GM23338 (cell line): ENCODE measurements at regions not wholly inside any gene's neighbourhood (a gene's known extent, or its start where the extent isn't known, plus 50 kb on each side); places are given as distances from the start of the nearest gene placed in this dataset.

Experiments
- ATAC-seq: fragments of 200-7000 bp; cut with Tn5 transposase; 3 replicates; pipeline ENCODE4 v1.9.1; 2020
- DNase-seq: peaks from one replicate; pipeline ENCODE4 v3.0.0-alpha.2; 2015; ENCODE audit warnings: low spot score
- H2AFZ ChIP-seq: fragments of 200-600 bp; sonication (generic); 2 replicates; pipeline ENCODE4 v1.8.0; 2016; ENCODE audit warnings: antibody characterized with exemption, mild to moderate bottlenecking, moderate library complexity
- H3F3A ChIP-seq: fragments of 200-600 bp; sonication (generic); replicated peaks from 2 replicates; pipeline ENCODE4 v1.8.0; 2017; ENCODE audit warnings: antibody characterized with exemption, mixed run types, low read depth
- H3K27ac ChIP-seq: fragments of 200-600 bp; sonication (generic); 2 replicates; pipeline ENCODE4 v1.6.1; 2016; ENCODE audit warnings: low read depth
- H3K27me3 ChIP-seq: fragments of 200-600 bp; sonication (generic); 2 replicates; pipeline ENCODE4 v1.8.0; 2016; ENCODE audit warnings: mild to moderate bottlenecking, mixed run types, moderate library complexity; ENCODE audit not compliant: insufficient read depth
- H3K36me3 ChIP-seq: fragments of 200-600 bp; sonication (generic); 2 replicates; pipeline ENCODE4 v1.8.0; 2016; ENCODE audit warnings: mild to moderate bottlenecking; ENCODE audit not compliant: insufficient read depth
- H3K4me1 ChIP-seq: fragments of 200-600 bp; sonication (generic); 2 replicates; pipeline ENCODE4 v1.8.0; 2016; ENCODE audit warnings: mild to moderate bottlenecking, moderate library complexity; ENCODE audit not compliant: insufficient read depth
- H3K4me2 ChIP-seq: fragments of 200-600 bp; sonication (generic); 2 replicates; pipeline ENCODE4 v1.7.1; 2017; ENCODE audit warnings: mixed run types
- H3K4me3 ChIP-seq: fragments of 200-600 bp; sonication (generic); 2 replicates; pipeline ENCODE4 v1.6.1; 2016; ENCODE audit warnings: mixed run types
- H3K79me2 ChIP-seq: fragments of 200-600 bp; sonication (generic); replicated peaks from 2 replicates; pipeline ENCODE4 v1.8.0; 2017; ENCODE audit warnings: mild to moderate bottlenecking; ENCODE audit not compliant: insufficient read depth
- H3K9me2 ChIP-seq: fragments of 200-600 bp; sonication (generic); 2 replicates; pipeline ENCODE4 v1.8.0; 2017; ENCODE audit not compliant: insufficient read depth
- H4K20me1 ChIP-seq: fragments of 200-600 bp; sonication (generic); replicated peaks from 2 replicates; pipeline ENCODE4 v1.8.0; 2017; ENCODE audit warnings: mild to moderate bottlenecking; ENCODE audit not compliant: insufficient read depth
- H3K27ac Mint-ChIP-seq: 2 replicates; pipeline ENCODE4 v1.8.0; 2020; ENCODE audit warnings: inconsistent platforms, mild to moderate bottlenecking, moderate library complexity, mixed read lengths
- H3K27me3 Mint-ChIP-seq: 3 replicates; pipeline ENCODE4 v1.8.0; 2022; ENCODE audit warnings: low read depth, mild to moderate bottlenecking, moderate library complexity, mixed read lengths, inconsistent platforms; ENCODE audit not compliant: insufficient read depth, poor library complexity
- H3K36me3 Mint-ChIP-seq: 3 replicates; pipeline ENCODE4 v1.8.0; 2021; ENCODE audit warnings: low read depth, mild to moderate bottlenecking, inconsistent platforms, moderate library complexity, mixed read lengths
- H3K4me1 Mint-ChIP-seq: 3 replicates; pipeline ENCODE4 v1.8.0; 2020; ENCODE audit warnings: mild to moderate bottlenecking, inconsistent platforms, mixed read lengths
- H3K4me3 Mint-ChIP-seq: 3 replicates; pipeline ENCODE4 v1.8.0; 2021; ENCODE audit warnings: moderate library complexity, mild to moderate bottlenecking, inconsistent platforms, mixed read lengths
- H3K9me3 Mint-ChIP-seq: 3 replicates; pipeline ENCODE4 v1.8.0; 2020; ENCODE audit warnings: moderate library complexity, mild to moderate bottlenecking, inconsistent platforms, mixed read lengths
- CREB1 ChIP-seq: fragments of 250-450 bp; sonication (Bioruptor Pico); IDR thresholded peaks from 2 replicates; pipeline ENCODE4 v1.5.0; 2020; ENCODE audit warnings: low read depth, mild to moderate bottlenecking, moderate library complexity
- CTCF ChIP-seq, 2 experiments: fragments of 200-600 bp in 1 of 2; sonication (generic) in 1 of 2; conservative IDR thresholded peaks; 2 replicates each; pipeline versions ENCODE4 v1.5.1 to v1.6.1; 2016 to 2017; ENCODE audit warnings: antibody characterized with exemption in 2 of 2, low read depth in 2 of 2, mild to moderate bottlenecking in 2 of 2, moderate library complexity in 1 of 2
- EZH2 ChIP-seq: fragments of 200-600 bp; sonication (generic); IDR thresholded peaks from one replicate; pipeline ENCODE4 v1.8.0; 2017; ENCODE audit warnings: antibody characterized with exemption, mild to moderate bottlenecking, low read depth; ENCODE audit not compliant: unreplicated experiment
- JUNB ChIP-seq: IDR thresholded peaks from one replicate; pipeline ENCODE4 v1.6.1; 2016; ENCODE audit warnings: antibody characterized with exemption; ENCODE audit not compliant: unreplicated experiment
- POLR2AphosphoS5 ChIP-seq: IDR thresholded peaks from 2 replicates; pipeline ENCODE4 v1.6.1; 2016; ENCODE audit warnings: antibody characterized with exemption, low read depth
- STAT1 ChIP-seq: IDR thresholded peaks from one replicate; pipeline ENCODE4 v1.6.1; 2016; ENCODE audit warnings: antibody characterized with exemption; ENCODE audit not compliant: unreplicated experiment
- ZNF114 ChIP-seq: fragments of 250-450 bp; sonication (Bioruptor Pico); IDR thresholded peaks from 2 replicates; pipeline ENCODE4 v1.5.0; 2020; ENCODE audit warnings: mild to moderate bottlenecking, moderate library complexity
- ZNF331 ChIP-seq: fragments of 250-450 bp; sonication (Bioruptor Pico); IDR thresholded peaks from 2 replicates; pipeline ENCODE4 v1.5.0; 2020; ENCODE audit warnings: low read depth, mild to moderate bottlenecking, moderate library complexity
- ZNF462 ChIP-seq: fragments of 250-450 bp; sonication (Bioruptor Pico); IDR thresholded peaks from 2 replicates; pipeline ENCODE4 v1.5.0; 2020; ENCODE audit warnings: mild to moderate bottlenecking, moderate library complexity
- TF ChIP-seq, protein P1 (sequence below): IDR thresholded peaks from 2 replicates; pipeline ENCODE4 v1.6.1; 2016; ENCODE audit warnings: antibody characterized with exemption
- TF ChIP-seq, protein P2 (sequence below): IDR thresholded peaks from one replicate; pipeline ENCODE4 v1.6.1; 2018; ENCODE audit warnings: antibody characterized with exemption; ENCODE audit not compliant: unreplicated experiment

DNA sequence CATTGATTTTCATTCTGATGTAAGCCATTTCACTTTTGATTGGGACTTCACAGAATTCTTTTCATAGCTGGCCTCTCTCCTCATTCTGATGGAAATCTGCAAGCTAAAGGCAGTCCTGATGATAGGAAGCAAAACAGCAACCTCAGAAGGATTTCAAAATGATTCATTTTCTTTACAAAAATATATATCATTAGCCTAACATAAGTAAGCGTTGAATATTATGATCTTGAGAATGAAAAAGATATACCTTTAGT lies 143.1 kb upstream of the GJE1 start:
- Histone ChIP-seq H3F3A (no peaks in the 10 kb centered on the region), H4K20me1 (no peaks in the 10 kb centered on the region), H3K4me3 (no peak overlapping the region), H3K9me2 (no peaks in the 10 kb centered on the region), H3K27ac (peak overlapping the region; percentile 11; the same call in 1 of the 2 replicates), H3K79me2 (no peaks in the 10 kb centered on the region; the same call in 1 of the 2 replicates), H3K36me3 (no peaks in the 10 kb centered on the region), H3K4me2 (peak overlapping the region; percentile 20), H2AFZ (no peak overlapping the region), H3K27me3 (no peaks in the 10 kb centered on the region), H3K4me1 (peaks cover 37% of the 10 kb centered on the region)
- no peaks in the 10 kb centered on the region for H3K27me3 Mint-ChIP-seq
- no peak overlapping the region for H3K27ac Mint-ChIP-seq
- DNase-seq (no peak), ATAC-seq (peak; percentile 32)
- H3K4me1 Mint-ChIP-seq: peaks cover 15% of the 10 kb centered on the region; the same call in 2 of the 3 replicates
- H3K9me3 Mint-ChIP-seq: peaks cover 10% of the 10 kb centered on the region; the same call in 1 of the 3 replicates
- peaks cover 13% of the 10 kb centered on the region for H3K36me3 Mint-ChIP-seq
- no peak overlapping the region for H3K4me3 Mint-ChIP-seq
- TF ChIP-seq ZNF114 (CRISPR knock-in tag) (no peak), EZH2 (no peak), POLR2AphosphoS5 (no peak), STAT1 (no peak), CTCF (conservative IDR thresholded peaks at IDR 0.05; ENCODE audit: low read depth in 2 of 2) (no peak), ZNF331 (CRISPR knock-in tag) (no peak), JUNB (no peak), ZNF462 (CRISPR knock-in tag) (no peak), CREB1 (CRISPR knock-in tag) (no peak)
- TF ChIP-seq, protein P1, sequence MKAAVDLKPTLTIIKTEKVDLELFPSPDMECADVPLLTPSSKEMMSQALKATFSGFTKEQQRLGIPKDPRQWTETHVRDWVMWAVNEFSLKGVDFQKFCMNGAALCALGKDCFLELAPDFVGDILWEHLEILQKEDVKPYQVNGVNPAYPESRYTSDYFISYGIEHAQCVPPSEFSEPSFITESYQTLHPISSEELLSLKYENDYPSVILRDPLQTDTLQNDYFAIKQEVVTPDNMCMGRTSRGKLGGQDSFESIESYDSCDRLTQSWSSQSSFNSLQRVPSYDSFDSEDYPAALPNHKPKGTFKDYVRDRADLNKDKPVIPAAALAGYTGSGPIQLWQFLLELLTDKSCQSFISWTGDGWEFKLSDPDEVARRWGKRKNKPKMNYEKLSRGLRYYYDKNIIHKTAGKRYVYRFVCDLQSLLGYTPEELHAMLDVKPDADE: no peak
- TF ChIP-seq, protein P2, sequence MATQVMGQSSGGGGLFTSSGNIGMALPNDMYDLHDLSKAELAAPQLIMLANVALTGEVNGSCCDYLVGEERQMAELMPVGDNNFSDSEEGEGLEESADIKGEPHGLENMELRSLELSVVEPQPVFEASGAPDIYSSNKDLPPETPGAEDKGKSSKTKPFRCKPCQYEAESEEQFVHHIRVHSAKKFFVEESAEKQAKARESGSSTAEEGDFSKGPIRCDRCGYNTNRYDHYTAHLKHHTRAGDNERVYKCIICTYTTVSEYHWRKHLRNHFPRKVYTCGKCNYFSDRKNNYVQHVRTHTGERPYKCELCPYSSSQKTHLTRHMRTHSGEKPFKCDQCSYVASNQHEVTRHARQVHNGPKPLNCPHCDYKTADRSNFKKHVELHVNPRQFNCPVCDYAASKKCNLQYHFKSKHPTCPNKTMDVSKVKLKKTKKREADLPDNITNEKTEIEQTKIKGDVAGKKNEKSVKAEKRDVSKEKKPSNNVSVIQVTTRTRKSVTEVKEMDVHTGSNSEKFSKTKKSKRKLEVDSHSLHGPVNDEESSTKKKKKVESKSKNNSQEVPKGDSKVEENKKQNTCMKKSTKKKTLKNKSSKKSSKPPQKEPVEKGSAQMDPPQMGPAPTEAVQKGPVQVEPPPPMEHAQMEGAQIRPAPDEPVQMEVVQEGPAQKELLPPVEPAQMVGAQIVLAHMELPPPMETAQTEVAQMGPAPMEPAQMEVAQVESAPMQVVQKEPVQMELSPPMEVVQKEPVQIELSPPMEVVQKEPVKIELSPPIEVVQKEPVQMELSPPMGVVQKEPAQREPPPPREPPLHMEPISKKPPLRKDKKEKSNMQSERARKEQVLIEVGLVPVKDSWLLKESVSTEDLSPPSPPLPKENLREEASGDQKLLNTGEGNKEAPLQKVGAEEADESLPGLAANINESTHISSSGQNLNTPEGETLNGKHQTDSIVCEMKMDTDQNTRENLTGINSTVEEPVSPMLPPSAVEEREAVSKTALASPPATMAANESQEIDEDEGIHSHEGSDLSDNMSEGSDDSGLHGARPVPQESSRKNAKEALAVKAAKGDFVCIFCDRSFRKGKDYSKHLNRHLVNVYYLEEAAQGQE: no peak
